ENCODE measurements at regions not wholly inside any gene's neighbourhood (a gene's known extent, or its start where the extent isn't known, plus 50 kb on each side); places are given as distances from the start of the nearest gene placed in this dataset.

DNA sequence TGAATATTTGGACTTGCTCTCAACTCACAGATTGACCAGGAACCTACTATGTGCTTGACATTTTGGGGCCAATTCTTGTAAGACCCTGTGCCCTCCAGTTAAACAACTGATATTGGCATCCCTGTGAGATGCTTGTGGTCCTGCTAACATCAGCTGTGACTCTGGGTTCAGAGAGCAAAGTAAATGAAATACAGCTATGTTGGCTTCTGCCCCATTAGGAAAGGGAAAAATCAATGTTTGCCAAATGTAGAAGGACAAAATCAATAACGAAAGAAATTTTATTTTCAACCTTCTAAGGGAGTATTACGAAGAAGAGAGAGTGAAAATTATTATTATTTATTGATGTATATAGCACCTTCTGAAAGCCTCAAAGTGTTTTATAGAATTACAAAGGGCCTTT lies 266.9 kb upstream of the ARID1B start:
- FAIRE-seq, result no peak

DNA sequence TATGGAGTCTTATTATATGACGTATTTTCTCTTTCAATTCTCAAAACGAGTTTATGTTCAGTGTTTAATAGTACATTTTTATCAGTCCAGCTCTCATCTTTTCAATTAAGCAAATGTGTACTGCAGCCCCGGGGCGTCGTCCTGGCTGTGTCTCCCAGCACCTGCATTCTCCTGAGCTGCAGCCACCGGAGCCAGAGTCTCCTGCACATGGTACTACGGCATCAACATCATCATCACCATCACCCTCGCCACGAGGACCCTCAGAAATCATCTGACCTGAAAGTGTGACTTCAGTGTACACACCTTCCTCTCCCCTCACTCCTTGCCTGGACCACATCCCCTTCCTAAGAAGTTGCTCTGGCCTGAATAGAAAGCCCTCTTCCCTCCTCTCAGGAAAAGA lies 267.7 kb upstream of the ARID1B start:
- no peak for FAIRE-seq

DNA sequence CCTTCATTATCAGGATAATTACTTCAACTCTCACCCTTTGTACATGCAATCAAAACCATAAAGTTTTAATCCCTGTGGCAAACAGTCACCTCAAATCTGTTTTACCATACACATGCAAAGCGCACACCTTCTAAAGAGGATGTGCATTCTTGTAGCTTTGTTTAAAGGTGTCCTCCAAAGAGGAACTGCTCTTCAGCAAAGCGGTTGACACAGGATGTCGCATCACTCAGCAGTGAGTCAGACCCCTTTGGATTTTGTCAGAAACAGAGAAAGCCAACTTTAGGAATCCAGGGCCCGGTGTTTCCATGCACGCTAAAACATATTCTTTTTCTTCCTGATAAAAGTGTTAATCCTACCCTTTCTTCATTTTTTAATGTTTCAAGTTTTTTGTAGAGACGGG lies 268.3 kb upstream of the ARID1B start:
- no peak for FAIRE-seq

DNA sequence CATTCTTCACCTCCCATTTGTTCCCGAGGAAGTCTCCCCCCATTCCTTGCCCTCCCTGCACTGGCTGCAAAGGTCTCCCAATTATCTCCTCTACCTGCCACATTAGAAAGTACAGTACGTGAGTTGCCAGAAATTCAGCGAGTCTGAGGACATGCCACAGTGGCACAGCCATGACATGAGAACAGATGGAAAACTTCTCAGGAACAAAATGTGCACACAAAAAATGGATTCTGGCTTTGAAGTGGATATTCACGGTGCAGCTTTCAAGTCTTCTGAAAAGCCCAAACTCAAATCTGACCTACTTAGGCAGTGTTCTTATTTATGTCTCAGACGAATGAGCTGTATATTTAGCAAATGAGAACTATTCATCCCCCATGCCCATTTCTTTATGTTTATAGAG lies 269.1 kb upstream of the ARID1B start:
- no peak for FAIRE-seq

DNA sequence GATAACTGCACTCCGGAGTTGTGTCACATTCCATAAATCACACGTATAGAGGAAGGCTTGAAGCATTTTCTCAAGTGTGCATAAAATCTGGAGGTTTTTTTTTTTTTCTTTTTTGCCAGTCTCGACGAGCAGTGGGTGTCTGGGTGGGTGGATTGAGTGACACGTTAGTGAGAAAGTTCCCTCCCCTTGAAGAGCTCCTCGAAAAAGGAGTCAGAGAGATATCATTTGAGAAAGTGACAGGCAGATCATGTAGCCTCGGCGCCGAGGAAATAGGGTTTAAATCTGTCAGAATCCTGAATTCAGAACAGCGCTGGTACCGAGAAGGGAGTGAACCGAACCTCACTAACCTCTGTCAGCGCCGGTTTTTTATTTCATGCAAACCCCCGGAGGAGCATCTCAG lies 269.5 kb upstream of the ARID1B start:
- no peak for FAIRE-seq

DNA sequence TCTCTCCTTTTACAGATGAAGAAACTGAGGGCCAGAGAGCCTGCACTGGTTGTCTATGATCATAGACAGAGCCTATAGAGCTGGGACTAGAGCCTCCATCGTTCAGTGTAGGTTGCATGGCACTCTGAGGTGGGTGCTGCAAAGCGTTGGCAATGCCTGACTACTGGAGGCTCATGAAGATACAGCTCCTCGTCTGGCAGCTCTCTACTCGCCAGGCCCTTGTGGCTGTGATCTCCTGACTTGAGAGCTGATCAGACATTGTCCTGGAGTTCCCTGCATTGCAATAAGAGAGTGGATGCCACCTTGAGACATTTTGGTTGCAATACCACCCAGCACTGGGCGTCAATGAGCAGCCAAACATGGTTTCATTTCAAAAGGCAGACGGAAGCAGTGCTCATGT lies 270.1 kb upstream of the ARID1B start:
- FAIRE-seq, result no peak

DNA sequence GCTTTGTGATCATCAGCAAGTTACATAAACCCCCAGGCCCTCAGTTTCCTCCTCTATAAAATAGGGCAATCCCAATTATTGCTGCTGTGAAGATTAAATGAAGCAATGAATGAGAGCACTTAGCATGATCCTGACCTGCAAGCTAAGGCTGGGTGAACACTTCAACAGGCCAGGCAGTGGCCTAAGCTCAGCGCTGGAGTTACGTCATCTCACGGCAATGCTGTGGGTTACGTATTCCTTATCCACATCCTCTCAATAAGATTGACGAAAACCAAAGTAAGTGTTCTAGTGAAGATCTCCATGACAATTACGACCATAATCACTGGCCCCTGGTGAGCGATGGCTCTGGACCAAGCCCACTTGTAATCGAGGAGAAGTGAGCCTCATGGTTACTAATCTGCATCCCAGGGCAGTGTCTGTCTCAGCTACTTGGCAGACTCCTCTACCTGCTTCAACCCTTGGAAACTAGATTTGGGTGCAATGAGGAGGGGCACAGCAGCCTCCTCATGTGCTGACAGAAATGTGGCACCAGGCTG lies 274.1 kb upstream of the ARID1B start:
- FAIRE-seq, result no peak

DNA sequence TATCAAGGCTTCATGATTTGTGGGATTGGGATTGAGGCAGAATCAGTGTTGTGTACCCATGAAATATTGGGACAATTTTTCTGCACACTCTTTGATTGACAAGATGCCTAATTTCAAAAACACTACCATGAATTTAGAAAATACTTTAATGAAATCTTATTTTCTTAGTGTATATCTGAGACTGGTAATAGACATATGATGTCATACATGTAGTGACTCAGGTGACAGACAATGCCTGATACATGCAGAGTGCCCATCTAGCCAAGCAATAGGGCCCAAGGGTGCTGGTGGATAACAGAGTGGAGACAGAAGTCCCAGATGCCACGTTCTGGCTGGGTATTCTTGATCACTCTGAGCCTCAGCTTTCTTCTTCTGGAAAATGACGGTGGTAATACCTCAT lies 279.6 kb upstream of the ARID1B start:
- no peak for FAIRE-seq

DNA sequence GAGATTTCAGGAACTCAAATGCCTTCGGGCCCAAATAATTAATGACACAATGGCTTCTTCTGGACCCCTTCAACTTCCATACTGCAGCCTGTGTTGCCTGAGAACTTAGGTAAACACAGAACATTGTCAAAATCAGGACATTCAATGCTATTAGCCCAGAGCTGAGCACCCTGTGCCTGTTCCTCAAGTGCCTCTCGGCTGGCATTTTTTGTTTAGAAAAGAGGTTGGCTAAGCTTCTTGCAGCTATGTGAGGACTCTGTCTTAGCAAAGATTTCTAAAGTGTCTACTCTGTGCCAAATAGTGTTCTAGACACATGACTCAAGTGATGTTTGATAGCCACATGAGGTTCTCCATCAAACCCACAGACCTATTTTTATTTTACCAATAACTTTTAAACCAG lies 289.3 kb upstream of the ARID1B start:
- no peak for FAIRE-seq

DNA sequence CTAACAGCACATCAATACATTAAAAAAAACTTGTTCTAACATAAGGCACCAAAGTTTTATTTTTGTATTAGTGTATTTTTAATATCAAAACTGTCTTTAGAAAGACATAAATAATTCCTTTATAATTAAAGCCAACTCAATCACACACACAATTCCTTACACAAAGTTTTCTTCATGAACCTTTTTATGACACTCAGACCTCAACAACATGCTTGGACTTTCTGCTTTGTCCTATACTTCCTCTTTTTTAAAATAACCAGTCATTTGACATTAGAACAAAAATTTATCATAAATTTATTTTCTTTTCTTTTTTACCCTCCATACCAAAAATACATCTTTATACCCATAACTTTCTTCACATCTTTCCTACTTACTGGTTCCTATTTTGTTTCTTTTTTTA lies 292.0 kb upstream of the ARID1B start:
- no peak for FAIRE-seq

DNA sequence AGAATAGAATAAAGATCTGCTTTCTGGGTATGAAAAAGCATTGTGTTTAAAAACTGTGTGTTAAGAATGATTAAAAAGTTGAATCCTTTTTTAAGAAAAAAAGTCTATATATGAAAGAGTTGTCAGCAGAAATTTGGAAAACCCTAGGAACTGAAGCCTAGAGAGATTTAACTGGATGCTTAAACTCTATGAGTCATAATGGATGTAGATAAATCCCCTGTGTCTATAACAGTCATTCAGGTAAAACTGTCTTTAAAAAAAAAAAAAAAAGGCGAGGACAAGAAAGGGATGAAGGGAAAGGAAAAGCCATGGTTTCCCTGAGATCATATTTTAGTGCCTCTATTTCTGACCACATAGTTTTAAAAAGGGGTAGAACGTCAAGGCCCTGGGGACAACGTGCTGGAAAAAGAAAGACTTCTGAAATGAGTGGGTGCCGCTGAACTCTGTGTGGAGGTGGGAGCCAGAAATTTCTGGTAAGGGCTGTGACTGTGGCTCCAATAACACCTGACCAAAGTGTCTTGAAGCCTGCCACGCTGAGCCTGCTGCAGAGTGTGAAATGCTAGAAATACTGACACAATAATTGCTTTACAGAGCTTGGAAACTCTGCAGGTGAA lies 302.6 kb upstream of the ARID1B start:
- FAIRE-seq, result no peak

DNA sequence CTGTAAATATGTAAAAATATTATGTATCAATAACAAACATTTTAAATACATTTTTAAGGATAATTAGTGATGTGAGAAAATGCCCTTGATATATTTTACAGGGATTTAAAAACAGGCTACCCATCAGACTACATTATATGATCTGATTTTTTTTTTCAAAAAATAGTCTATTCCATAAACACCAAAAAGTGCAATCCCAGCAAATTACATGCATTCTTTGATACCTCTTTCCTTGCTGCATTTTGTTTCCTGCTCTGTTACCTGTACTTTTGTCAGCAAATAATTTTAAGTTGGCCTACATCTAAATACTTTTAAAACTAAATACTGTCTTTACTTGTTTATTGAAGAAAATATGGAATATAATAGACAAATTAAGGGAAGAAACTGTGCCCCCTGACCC lies 306.2 kb upstream of the ARID1B start:
- no peak for FAIRE-seq

DNA sequence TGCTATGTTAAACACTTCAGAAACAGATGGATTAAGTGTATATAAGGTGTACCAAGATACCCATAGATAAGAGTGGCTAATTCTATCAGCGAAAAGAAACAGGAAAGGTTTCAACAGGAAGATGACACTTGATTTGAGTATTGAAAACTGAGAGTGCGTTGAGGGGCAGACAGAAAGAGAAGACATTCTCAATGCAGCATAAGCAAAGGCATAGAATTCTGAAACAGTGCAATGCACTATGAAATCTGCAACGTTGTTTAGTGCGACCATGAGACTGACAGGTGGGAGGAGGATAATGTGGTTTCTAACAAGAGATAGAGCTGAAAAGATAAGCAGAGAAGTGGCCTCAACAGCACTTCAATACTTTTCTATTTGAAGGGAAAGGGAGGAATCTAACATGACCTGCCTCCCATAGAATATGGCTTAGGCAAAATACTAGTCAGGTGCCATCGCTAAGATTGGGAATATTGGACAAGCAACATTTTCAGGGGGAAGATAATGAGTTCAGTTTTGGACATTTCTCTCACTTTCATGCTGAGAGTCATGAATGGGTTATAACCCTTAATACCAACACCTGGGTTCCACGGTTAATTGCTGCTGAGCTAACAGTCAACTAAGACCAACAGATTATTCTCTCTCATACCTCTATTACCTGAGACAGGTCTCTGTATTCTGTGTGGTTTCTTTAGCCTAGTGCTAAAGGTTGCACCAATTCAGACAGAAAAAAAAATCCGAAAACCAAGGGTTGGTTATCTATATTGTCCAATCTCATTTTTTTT lies 312.9 kb upstream of the ARID1B start:
- no peak for FAIRE-seq

DNA sequence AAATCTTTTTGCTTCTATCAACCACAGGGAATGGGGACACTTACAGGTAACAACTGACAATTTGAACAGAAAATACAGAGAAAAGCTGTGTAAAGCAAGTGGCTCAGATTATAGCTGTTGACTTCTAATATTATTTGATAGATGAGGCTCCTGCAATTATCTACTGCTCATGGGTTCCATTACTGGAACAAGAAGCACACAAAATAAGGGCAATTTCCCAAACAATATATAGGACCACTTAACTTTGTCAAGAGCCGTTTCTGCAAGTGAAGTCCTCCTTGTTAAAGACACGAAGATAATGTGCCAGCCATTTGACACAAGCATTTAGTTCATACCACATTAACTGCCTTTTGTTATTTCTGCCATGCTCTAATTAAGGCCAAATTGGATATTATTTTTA lies 315.5 kb upstream of the ARID1B start:
- FAIRE-seq, result no peak

DNA sequence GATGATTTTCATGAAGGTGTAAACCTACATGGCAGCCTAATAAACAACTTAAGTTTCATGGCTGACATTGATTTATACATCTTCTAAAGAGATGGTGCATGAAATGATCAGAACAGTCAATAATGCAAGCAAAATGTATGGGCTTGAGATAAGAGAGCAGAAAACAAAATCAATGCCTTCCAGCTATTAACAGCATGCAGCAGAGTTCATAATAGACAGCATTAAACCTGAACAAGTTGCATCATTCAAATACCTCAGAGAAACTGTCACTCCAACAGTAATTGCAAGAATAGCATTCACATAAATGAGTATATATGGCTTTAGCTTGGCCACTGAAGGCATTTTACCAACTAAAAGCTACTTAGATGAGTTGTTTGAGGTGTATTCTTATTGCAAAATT lies 319.6 kb upstream of the ARID1B start:
- no peak for FAIRE-seq

DNA sequence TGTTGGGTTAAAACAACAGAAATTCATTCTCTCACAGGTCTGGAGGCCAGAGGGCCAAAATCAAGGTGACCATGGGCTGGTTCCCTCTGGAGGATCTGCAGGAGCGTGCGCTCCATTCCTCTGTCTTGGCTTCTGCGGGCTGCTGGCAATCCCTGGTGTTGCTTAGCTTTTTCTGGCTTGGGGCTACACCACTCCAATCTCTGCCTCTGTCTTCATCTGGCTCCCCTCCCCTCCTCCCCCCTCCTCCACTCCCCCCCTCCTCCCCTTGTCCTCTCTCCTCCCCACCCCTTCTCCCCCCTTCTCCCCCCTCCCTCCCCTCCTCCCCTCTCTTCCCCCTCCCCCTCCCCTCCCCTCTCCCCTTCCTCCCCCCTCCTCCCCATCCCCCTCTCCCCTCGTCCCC lies 321.3 kb upstream of the ARID1B start:
- FAIRE-seq, result no peak

DNA sequence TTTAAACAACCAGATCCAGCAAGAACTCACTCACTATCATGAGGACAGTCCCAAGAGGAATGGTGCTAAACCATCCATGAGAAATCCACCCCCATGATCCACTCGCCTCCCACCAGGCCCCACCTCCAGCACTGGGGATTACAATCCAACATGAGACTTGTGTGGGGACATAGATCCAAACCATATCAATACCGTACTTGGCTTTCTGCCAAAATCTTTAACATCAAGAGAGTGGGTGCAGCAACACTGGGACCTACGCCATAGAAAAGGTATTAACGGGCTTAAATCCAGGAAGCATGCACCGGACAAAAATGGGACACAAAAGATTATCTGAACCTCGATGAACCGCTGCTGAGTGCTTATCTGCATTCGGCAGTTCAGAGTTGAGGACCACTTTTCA lies 322.3 kb upstream of the ARID1B start:
- FAIRE-seq, result no peak

DNA sequence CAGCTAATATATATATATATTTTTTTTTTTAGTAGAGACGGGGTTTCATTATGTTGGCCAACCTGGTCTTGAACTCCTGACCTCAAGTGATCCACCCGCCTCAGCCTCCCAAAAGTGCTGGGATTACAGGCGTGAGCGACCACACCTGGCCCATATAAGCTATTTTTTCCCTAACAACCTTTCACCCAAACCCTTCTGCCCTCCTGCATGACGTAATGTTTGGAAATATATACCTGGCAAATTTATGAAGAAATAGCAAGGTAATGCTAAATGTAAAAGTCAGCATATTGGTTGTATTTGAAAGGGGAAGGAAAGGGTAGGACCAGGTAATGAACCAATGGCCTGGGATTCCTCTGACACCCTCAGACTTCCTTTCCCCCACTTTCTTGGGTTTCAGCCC lies 325.5 kb upstream of the ARID1B start:
- no peak for FAIRE-seq

DNA sequence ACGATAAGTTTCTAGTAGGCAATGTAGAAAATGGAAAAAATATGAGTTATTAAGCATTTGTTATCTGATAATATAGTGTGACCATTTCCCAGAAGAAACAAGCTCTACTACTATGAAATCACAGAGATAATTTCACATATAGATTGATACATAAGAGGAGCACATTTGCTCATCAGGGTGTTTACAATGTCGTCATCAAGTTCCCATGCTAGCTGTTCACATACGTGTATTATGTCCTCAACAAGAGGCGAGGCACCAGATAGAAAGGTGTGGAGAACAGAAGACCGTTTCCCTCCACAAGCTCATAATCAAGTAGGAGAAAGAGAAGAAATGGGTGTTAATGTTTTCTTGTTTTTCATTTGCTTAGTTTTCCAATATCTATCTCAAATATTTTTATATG lies 326.1 kb upstream of the ARID1B start:
- no peak for FAIRE-seq

DNA sequence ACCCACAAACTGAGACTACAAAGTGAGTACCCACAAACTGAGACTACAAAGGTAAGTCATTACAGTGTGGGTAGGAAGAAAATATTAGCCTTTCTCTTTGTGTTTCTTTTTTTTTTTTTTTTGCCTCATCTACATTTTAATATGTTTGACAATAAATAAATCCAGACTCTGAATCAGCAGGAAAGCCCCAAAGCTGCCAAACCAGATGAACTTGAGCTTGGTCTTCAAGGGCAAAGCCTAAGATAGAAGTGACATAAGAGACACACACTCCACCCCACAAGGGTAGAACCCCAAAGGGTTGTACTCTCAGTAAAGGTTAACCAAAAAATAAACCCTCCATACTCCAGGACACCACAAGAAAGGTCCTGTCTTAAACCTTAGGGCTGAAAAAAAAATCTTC lies 326.8 kb upstream of the ARID1B start:
- no peak for FAIRE-seq

DNA sequence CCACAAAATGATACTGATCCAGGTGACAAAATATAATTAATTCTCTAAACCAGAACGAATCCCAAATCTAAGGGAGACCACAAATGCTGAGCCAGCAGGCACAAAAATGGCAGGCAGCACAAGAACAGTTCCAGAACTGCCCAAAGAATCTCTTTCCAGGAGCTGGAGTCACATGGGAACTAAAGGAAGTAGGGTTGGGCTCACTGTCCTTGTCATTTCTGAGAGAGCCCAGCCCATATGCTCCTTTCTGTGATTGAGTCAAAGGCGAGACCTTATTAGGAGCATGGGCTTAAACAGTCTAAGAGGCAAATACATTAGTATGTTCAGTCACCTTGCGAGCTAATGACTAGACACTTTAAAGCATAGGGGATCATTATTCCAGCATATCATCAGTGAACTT lies 327.6 kb upstream of the ARID1B start:
- FAIRE-seq, result no peak

DNA sequence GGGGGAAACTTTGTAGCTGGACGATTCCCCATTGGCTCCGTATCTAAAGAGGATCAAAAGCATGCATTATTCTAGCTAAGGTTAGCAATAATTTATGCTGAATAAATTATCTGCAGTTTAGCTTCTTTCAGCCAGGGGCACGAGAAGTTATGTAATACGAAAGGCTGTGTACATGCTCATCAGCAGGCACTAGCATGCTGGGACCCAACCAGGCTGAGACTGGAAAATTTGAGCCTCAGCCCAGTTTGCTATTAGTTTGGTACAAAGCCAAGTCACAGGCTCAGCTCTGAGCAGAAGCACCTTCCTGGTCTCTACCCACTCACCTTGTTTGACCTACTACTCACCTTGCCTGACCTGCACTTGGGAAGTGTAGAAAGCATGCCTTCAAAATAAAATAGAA lies 328.1 kb upstream of the ARID1B start:
- no peak for FAIRE-seq

DNA sequence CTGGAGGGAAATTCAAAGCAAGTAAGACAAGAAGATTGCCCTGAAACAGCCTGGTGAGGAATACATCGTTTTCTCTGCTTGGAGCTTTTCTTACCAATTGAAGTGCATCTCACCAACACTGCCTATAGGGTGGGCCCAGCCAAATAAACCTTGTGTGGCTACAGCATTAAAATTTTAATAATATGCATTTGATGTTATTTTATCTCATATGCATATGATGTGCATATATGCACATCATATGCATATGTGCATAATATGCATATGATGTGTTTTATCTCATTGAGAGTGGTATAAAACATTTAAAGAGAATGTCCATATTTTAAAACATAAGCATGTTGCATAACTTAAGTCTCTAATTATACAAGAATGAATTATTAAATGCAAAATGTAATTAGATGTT lies 328.6 kb upstream of the ARID1B start:
- no peak for FAIRE-seq

DNA sequence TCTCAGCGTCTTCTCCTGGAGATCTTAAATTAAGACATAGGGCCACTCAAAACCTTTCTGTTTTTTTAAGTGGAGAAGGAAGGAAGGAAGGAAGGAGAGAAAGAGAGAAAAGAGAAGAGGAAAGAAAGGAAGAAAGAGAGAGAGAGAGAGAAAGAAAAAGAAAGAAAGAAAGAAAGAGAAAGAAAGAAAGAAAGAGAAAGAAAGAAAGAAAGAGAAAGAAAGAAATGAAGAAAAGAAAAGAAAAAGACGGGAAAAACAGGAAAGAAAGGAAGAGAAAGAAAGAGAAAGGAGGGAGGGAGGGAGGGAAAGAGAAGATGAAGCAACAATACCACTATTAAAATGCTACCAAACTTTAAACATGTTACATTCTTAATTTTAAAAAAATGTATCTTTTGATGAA lies 336.5 kb upstream of the ARID1B start:
- FAIRE-seq, result no peak

DNA sequence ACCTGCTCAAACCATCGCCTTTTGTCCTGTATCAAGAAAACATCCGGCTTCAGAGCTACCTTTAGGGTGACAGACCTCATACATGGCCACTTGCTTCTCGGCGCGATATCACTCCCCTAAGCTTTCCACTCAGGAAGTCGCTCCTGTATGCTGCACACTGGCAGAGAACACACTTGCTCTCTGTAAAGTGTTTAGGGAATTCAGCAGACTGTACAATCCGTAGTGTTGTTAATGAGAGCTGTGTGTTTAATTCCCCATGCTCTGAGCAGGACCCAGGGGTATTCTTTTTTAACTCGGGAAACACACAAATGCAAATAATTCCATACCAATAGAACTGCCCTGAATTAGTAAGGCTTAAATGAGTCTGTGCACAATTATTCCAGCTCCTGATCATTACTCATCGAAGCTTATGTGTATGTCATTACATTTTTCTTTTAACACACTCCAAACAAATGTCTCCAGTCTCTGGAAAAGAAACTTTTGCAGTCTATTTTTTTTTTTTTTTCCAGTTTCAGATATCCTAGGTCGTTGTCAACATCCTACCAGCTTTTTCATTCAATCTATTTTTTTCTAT lies 338.7 kb upstream of the ARID1B start:
- FAIRE-seq, result no peak

All from TTC549 (cell line).